Glomerular visceral epithelial cell (primary cell): ENCODE measurements at regions not wholly inside any gene's neighbourhood (a gene's known extent, or its start where the extent isn't known, plus 50 kb on each side); places are given as distances from the start of the nearest gene placed in this dataset.
"Not testable (repeated sequence)": the region's sequence is repeated elsewhere in the genome, so short reads cannot be mapped to it uniquely, and the experiment has no call there.

Experiments
- DNase-seq: peaks from one replicate; pipeline ENCODE4 v3.0.0-alpha.2; 2016; ENCODE audit errors: extremely low spot score

GRCh38 chr2:128598260-128598659 is 279.6 kb upstream of the HS6ST1 start:
- not testable (repeated sequence) for DNase-seq

GRCh38 chr2:128598862-128599441 is 280.3 kb upstream of the HS6ST1 start:
- no peak for DNase-seq

DNA sequence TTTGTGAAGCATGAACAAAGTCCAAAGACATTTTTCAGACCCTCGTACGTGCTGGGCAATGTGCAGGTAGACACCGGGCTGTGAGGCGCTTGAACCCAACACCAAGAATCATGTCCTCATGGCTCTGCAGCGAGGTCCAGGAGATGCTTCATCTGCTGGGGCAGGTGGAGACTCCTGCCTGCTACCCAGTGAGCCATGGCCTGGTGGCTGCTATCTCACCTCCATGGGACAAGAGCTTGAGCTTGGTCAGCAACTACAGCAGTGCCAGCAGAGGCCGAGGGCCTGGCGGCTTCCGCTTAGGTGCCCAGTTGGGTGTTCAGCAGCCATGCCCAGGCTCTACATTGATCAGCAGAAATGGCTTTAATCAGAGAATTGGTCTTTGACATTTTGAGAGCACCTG is 281.0 kb upstream of the HS6ST1 start:
- no peak for DNase-seq

- no peak for DNase-seq
These were observed 282.1 kb upstream of the HS6ST1 start for GRCh38 chr2:128600581-128601297.

GRCh38 chr2:128601298-128602037 is 282.8 kb upstream of the HS6ST1 start:
- no peak for DNase-seq

DNA sequence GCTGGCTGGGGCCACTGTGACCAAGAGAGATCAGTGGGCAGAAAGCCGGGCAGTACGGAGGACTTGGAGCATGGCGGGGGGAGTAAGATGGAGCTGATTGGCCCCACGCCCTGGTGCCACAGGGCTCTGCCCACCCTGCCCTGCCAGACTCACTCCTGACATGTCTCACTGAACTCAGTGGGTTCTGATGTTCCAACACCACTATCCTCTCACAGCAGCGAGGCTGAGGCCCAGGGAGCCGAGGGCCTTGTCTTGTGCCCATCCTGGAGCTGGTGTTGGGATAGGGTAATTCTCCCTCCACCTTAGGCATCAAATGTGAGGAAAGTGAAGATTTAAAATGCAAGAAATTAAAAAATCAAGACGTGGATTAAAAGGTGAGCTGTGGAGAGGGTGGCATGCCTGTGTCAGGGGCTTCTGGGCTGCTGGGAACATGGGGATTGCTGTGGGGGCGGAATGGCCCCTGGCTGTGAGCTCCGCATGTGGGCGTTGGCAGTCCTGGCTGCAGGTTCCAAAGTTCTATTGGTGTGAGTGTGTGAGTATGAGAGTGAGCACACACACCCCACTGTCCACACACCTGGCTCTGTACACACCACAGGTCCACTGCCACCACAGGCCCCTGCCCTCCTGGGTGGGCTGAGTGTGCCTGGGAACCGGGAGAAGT is 283.5 kb upstream of the HS6ST1 start:
- DNase-seq: no peak

GRCh38 chr2:128602699-128603101 is 284.0 kb upstream of the HS6ST1 start:
- DNase-seq: no peak

GRCh38 chr2:128603411-128603924 is 284.8 kb upstream of the HS6ST1 start:
- DNase-seq: no peak

DNA sequence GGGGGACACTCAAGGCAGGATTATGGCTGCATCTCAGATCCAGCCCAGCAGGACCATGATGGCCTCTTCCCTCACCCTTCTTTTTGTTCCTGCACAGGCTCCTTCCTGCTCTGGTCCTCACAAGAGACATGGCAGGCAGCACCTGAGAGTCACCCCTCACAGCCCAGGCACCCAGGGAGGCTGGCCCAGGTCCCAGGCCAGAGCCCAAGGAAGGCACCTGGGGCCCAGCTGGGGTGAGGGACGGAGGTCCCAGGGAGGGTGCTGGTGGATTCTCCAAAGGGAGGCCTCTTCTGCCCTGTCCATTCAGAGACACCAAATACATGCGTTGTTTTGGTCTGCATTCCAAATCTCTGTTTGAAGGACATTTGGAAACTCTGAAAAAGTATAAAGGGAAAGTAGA is 285.4 kb upstream of the HS6ST1 start:
- no peak for DNase-seq

DNA sequence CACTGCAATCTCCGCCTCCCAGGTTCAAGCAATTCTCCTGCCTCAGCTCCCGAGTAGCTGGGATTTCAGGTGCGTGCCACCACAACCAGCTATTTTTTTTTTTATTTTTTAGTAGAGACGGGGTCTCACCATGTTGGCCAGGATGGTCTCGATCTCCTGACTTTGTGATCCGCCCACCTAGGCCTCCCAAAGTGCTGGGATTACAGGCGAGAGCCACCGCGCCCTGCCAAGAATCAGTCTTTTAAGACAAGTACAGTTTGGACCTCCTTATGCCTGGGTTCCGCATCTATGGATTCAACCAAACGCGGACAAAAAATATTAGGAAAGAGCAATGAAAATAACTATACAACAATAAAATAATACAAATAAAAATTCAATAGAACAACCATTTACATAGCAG is 285.9 kb upstream of the HS6ST1 start:
- DNase-seq: not testable (repeated sequence)

GRCh38 chr2:128605421-128605820 is 286.8 kb upstream of the HS6ST1 start:
- no peak for DNase-seq

- DNase-seq: no peak
These were observed 287.3 kb upstream of the HS6ST1 start for GRCh38 chr2:128605931-128606330.

DNA sequence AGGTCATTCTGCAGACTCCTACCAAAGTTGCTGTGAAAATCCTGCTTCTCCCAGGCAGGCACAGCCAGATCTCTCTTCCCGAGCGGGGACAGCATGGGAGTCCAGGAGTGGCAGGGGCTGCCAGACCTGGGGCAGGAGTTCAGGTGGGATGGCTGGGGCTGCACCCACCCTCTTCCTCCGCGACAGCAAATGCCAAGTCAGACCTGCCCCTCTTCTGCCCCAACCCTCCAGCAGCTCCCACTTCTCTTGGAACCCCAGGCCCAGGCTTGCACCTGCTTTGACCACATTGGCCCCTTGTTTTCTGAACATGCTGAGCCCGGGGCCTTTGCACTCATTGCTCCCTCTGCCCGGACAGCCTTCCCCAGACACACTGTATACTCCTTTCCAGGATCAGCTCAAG is 288.2 kb upstream of the HS6ST1 start:
- no peak for DNase-seq

- DNase-seq: no peak
These were observed 288.8 kb upstream of the HS6ST1 start for GRCh38 chr2:128607440-128607839.

GRCh38 chr2:128607911-128608506 is 289.3 kb upstream of the HS6ST1 start:
- DNase-seq: no peak

DNA sequence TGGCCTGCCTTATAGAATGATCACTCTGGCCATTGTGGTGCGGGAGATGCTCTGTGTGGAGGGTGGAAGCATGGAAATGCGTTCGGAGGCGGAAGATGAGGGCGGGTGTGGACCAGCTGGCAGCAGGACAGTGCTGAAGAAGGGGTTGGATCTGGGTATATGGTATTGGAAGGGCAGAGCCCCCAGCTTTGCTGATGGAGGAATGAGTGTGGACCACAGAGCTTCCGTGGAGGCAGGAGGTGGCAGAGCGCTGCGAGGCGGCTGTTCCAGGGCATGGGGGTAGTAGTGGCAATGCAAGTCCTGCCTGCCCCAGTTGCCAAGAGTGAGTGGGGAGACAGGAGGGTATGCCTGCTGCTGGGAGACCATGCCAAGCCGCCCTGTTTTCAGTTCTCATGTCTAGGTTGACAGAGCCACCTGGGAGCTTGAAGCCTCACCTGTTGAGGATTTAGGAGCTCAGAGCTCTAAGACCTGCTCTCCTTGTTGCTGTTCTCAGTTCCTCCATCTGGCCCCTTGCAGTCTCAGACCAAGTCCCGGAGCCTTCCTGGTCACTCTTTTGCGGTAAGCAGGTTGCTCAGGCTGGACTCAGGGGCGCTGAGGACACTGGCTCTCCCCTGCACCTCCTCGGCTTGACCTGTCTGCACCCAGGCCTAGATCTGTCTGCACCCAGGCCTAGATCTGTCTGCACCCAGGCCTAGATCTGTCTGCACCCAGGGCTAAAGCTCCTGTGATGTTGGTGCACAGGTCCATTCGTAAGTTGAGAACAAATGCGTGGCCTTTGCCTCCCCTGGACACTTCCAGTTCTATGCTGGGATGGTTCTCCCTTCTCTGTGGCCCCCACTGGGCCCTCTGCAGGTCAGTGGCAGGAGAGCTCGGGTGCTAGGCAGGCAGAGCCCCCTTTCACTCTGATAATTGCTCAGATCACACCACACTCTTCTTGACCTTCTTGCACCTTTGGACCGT is 290.5 kb upstream of the HS6ST1 start:
- DNase-seq: no peak

GRCh38 chr2:128610496-128610895 is 291.8 kb upstream of the HS6ST1 start:
- no peak for DNase-seq

DNA sequence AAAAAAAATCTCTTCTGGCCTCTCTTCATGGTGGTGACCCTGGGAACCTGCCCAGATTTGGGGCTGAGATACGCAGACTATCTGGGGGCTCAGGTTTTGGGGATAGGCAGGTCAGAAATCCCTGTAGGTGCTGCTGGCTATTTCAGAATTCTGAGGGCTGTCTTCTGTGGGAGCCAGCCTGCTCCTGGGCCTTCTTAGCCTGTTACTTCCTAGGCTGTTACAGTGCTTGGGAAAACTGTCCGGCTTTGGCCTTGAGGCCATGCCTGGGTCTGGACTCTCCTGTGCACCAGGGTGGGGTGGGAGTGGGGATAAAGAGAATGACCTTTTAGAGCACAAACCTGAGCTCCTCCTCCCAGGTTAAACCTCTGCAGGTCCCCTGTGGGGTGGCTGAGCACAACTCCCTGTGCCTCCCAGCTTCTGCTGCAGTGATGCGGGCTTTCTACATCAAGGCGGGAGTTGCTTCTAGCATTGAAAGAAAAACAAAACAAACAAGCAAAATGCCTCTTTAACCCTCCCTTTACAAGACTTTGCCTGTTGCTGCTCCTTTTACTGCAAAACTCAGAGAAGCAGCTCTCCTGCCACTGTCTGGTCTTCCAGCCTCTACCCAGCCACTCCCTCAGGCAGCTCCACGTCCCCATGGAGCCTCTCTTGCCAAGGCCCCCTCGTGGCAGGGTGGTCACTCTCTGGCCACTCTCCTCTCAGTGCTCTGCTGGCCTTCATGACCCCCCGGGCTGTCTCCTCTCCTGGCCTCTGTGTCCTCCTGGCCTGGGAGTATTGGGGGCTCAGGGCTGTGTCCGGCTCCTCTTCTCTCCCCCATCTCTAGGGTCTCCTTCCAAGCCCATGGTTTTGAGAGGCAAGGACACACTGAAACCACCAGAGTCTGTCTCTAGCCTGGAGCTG is 293.0 kb upstream of the HS6ST1 start:
- no peak for DNase-seq

DNA sequence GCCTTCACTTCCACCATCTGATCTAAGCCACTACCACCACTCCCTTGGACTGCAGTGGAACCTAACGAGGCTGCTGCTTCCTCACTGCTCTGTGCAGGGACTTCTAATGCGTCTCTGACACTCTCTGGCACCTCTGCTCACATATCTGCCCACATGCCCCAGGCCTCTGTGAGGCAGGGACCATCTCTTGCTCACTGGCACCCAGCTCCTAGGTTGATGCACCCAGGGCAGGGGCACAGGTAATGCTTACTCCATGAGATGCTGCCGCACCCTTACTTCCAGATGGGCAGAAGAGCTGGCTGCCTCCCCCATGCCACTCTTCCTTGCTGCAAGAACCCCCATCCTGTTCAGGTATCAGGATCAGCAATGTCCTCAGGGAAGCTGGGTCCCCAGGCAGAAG is 294.0 kb upstream of the HS6ST1 start:
- no peak for DNase-seq

GRCh38 chr2:128613351-128613750 is 294.7 kb upstream of the HS6ST1 start:
- no peak for DNase-seq
